Astrocyte (in vitro differentiated cells and primary cell): ENCODE measurements at regions not wholly inside any gene's neighbourhood (a gene's known extent, or its start where the extent isn't known, plus 50 kb on each side); places are given as distances from the start of the nearest gene placed in this dataset.

Experiments used
- DNase-seq: peaks from one replicate; pipeline ENCODE4 v3.0.0-alpha.2; 2010; ENCODE audit warnings: low read depth
- FAIRE-seq: peaks from 2 replicates; lab custom pipeline; 2011; peaks lifted over from hg19 to GRCh38; lab: Jason Lieb, UNC
- H2AFZ ChIP-seq: 2 replicates; pipeline ENCODE4 v1.6.0; 2012; ENCODE audit warnings: low read depth, low read length, inconsistent platforms
- H3K27ac ChIP-seq: 2 replicates; pipeline ENCODE4 v1.5.1; 2011; ENCODE audit warnings: low read depth, low read length, inconsistent platforms
- H3K27me3 ChIP-seq: 2 replicates; pipeline ENCODE4 v1.6.0; 2011; ENCODE audit warnings: low read length, inconsistent platforms; ENCODE audit not compliant: insufficient read depth
- H3K36me3 ChIP-seq: 2 replicates; pipeline ENCODE4 v1.5.1; 2011; ENCODE audit warnings: low read length, inconsistent platforms; ENCODE audit not compliant: insufficient read depth
- H3K4me1 ChIP-seq: 2 replicates; pipeline ENCODE4 v1.5.1; 2011; ENCODE audit warnings: low read length, inconsistent platforms; ENCODE audit not compliant: insufficient read depth
- H3K4me2 ChIP-seq: 2 replicates; pipeline ENCODE4 v1.6.0; 2012; ENCODE audit warnings: low read length, inconsistent platforms
- H3K4me3 ChIP-seq: 2 replicates; pipeline ENCODE4 v1.5.1; 2011; ENCODE audit warnings: low read depth, mild to moderate bottlenecking, low read length, inconsistent platforms; ENCODE audit not compliant: insufficient read depth
- H3K79me2 ChIP-seq: 2 replicates; pipeline ENCODE4 v1.6.0; 2012; ENCODE audit warnings: mild to moderate bottlenecking, low read length, inconsistent platforms; ENCODE audit not compliant: insufficient read depth
- H3K9ac ChIP-seq: 2 replicates; pipeline ENCODE4 v1.6.0; 2012; ENCODE audit warnings: mild to moderate bottlenecking, low read length, inconsistent platforms
- H3K9me3 ChIP-seq: 2 replicates; pipeline ENCODE4 v1.5.1; 2012; ENCODE audit warnings: low read depth, mild to moderate bottlenecking, low read length, inconsistent platforms; ENCODE audit not compliant: insufficient read depth
- H4K20me1 ChIP-seq: 2 replicates; pipeline ENCODE4 v1.6.0; 2012; ENCODE audit warnings: low read length, inconsistent platforms; ENCODE audit not compliant: insufficient read depth
- H3K27ac Mint-ChIP-seq: one replicate; pipeline ENCODE4 v1.8.0; 2021; ENCODE audit warnings: mild to moderate bottlenecking, mixed read lengths; ENCODE audit not compliant: unreplicated experiment
- H3K27me3 Mint-ChIP-seq: one replicate; pipeline ENCODE4 v1.8.0; 2021; ENCODE audit warnings: low read depth, mixed read lengths; ENCODE audit not compliant: unreplicated experiment
- H3K36me3 Mint-ChIP-seq: one replicate; pipeline ENCODE4 v1.8.0; 2021; ENCODE audit warnings: low read depth, mixed read lengths; ENCODE audit not compliant: unreplicated experiment
- H3K4me1 Mint-ChIP-seq: one replicate; pipeline ENCODE4 v1.8.0; 2021; ENCODE audit warnings: low read depth, mixed read lengths; ENCODE audit not compliant: unreplicated experiment
- H3K4me3 Mint-ChIP-seq: one replicate; pipeline ENCODE4 v1.8.0; 2021; ENCODE audit warnings: mild to moderate bottlenecking, moderate library complexity, mixed read lengths; ENCODE audit not compliant: unreplicated experiment
- H3K9me3 Mint-ChIP-seq: one replicate; pipeline ENCODE4 v1.8.0; 2021; ENCODE audit warnings: mild to moderate bottlenecking, mixed read lengths; ENCODE audit not compliant: unreplicated experiment
- CTCF ChIP-seq: IDR thresholded peaks from 2 replicates; pipeline ENCODE4 v1.5.1; 2011; ENCODE audit warnings: low read depth, mild to moderate bottlenecking, inconsistent platforms, low read length, moderate library complexity; ENCODE audit not compliant: insufficient read depth
- EZH2 ChIP-seq: IDR thresholded peaks from 2 replicates; pipeline ENCODE4 v1.6.1; 2012; ENCODE audit warnings: mild to moderate bottlenecking, low read length, inconsistent platforms; ENCODE audit not compliant: insufficient read depth

GRCh38 chr2:51795248-51795888 is 763.4 kb upstream of the NRXN1 start:
- DNase-seq (no peak), FAIRE-seq (no peak)
- no peaks in the 10 kb centered on the region for H3K27me3 Mint-ChIP-seq
- Histone ChIP-seq H4K20me1 (no peaks in the 10 kb centered on the region), H2AFZ (no peak overlapping the region), H3K9ac (no peak overlapping the region), H3K27ac (no peak overlapping the region), H3K4me2 (no peak overlapping the region), H3K79me2 (no peaks in the 10 kb centered on the region), H3K9me3 (peaks cover 2% of the 10 kb centered on the region), H3K36me3 (no peaks in the 10 kb centered on the region), H3K4me3 (no peak overlapping the region), H3K27me3 (no peaks in the 10 kb centered on the region), H3K4me1 (no peaks in the 10 kb centered on the region)
- no peak overlapping the region for H3K27ac Mint-ChIP-seq
- H3K4me1 Mint-ChIP-seq = no peaks in the 10 kb centered on the region
- no peaks in the 10 kb centered on the region for H3K9me3 Mint-ChIP-seq
- H3K4me3 Mint-ChIP-seq = no peak overlapping the region
- H3K36me3 Mint-ChIP-seq = no peaks in the 10 kb centered on the region
- TF ChIP-seq CTCF (peak; percentile 9), EZH2 (no peak)

- Mint-ChIP-seq H3K27ac (no peak overlapping the region), H3K27me3 (no peaks in the 10 kb centered on the region), H3K4me3 (no peak overlapping the region), H3K4me1 (no peaks in the 10 kb centered on the region), H3K9me3 (no peaks in the 10 kb centered on the region), H3K36me3 (no peaks in the 10 kb centered on the region)
- Histone ChIP-seq H4K20me1 (no peaks in the 10 kb centered on the region), H3K4me1 (no peaks in the 10 kb centered on the region), H3K9me3 (peaks cover 2% of the 10 kb centered on the region), H3K9ac (no peak overlapping the region), H3K36me3 (no peaks in the 10 kb centered on the region), H3K4me2 (no peak overlapping the region), H2AFZ (no peak overlapping the region), H3K27me3 (no peaks in the 10 kb centered on the region), H3K27ac (no peak overlapping the region), H3K4me3 (no peak overlapping the region), H3K79me2 (no peaks in the 10 kb centered on the region)
- FAIRE-seq (no peak), DNase-seq (no peak)
- no peak for TF ChIP-seq CTCF
- no peak for TF ChIP-seq EZH2
These were observed 759.6 kb upstream of the NRXN1 start for GRCh38 chr2:51791496-51791895.

GRCh38 chr2:51790854-51791253 is 758.9 kb upstream of the NRXN1 start:
- no peak for TF ChIP-seq CTCF
- TF ChIP-seq EZH2 = no peak
- FAIRE-seq (no peak), DNase-seq (no peak)
- Histone ChIP-seq H2AFZ (no peak overlapping the region), H3K4me3 (no peak overlapping the region), H3K4me2 (no peak overlapping the region), H3K79me2 (no peaks in the 10 kb centered on the region), H3K27ac (no peak overlapping the region), H3K36me3 (no peaks in the 10 kb centered on the region), H3K9me3 (peaks cover 2% of the 10 kb centered on the region), H3K9ac (no peak overlapping the region), H4K20me1 (no peaks in the 10 kb centered on the region), H3K27me3 (no peaks in the 10 kb centered on the region), H3K4me1 (no peaks in the 10 kb centered on the region)
- Mint-ChIP-seq H3K4me3 (no peak overlapping the region), H3K27me3 (no peaks in the 10 kb centered on the region), H3K9me3 (no peaks in the 10 kb centered on the region), H3K4me1 (no peaks in the 10 kb centered on the region), H3K36me3 (no peaks in the 10 kb centered on the region), H3K27ac (no peak overlapping the region)
